Neural cell (in vitro differentiated cells): ENCODE measurements at regions not wholly inside any gene's neighbourhood (a gene's known extent, or its start where the extent isn't known, plus 50 kb on each side); places are given as distances from the start of the nearest gene placed in this dataset.

Experiments
- EP300 ChIP-seq: fragments of 450-650 bp; conservative IDR thresholded peaks from 2 replicates; pipeline ENCODE4 v1.6.1; 2014; ENCODE audit warnings: antibody characterized with exemption, mild to moderate bottlenecking, moderate library complexity; ENCODE audit not compliant: poor library complexity, severe bottlenecking
- EZH2 ChIP-seq: fragments of 200-600, 300-800 bp; shearing (Covaris generic), sonication (generic); IDR thresholded peaks from 2 replicates; pipeline ENCODE4 v1.6.1; 2014; ENCODE audit warnings: antibody characterized with exemption, low read length, borderline replicate concordance, mild to moderate bottlenecking; ENCODE audit not compliant: insufficient read depth, poor library complexity, severe bottlenecking
- POLR2AphosphoS5 ChIP-seq: IDR thresholded peaks from 2 replicates; pipeline ENCODE4 v1.6.1; 2012
- RAD21 ChIP-seq: fragments of 450-650 bp; conservative IDR thresholded peaks from 2 replicates; pipeline ENCODE4 v1.6.1; 2014; ENCODE audit warnings: antibody characterized with exemption, mild to moderate bottlenecking, moderate library complexity
- SMC3 ChIP-seq: fragments of 450-650 bp; conservative IDR thresholded peaks from 2 replicates; pipeline ENCODE4 v1.6.1; 2014; ENCODE audit warnings: antibody characterized with exemption, mild to moderate bottlenecking, moderate library complexity; ENCODE audit not compliant: poor library complexity
- TAF1 ChIP-seq: IDR thresholded peaks from 2 replicates; pipeline ENCODE4 v1.6.1; 2012; ENCODE audit warnings: low read depth
- TF ChIP-seq, protein P1 (sequence below): fragments of 450-650 bp; IDR thresholded peaks from 2 replicates; pipeline ENCODE4 v1.5.1; 2014; ENCODE audit warnings: antibody characterized with exemption, mild to moderate bottlenecking, moderate library complexity; ENCODE audit not compliant: poor library complexity, severe bottlenecking

DNA sequence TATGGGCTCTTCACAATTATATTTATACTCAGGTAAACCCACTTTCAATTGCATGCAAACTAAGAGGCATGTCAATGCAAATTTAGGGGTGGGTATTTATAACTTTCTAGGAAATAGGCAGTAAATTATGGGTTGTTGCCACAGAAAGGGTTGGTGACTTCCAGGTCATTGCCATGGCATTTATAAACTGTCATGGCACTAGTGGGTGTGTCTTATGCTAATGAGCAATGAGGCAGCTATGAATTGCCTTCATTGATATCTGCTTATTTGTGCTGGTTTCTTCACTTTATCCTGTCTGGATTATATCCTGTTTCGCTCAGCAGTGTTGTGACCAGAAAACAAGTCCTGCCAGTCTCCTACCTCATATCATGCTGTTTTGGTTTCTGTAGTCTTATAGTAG is 597.3 kb upstream of the DAB2 start:
- TF ChIP-seq POLR2AphosphoS5: no peak
- TF ChIP-seq, protein P1, sequence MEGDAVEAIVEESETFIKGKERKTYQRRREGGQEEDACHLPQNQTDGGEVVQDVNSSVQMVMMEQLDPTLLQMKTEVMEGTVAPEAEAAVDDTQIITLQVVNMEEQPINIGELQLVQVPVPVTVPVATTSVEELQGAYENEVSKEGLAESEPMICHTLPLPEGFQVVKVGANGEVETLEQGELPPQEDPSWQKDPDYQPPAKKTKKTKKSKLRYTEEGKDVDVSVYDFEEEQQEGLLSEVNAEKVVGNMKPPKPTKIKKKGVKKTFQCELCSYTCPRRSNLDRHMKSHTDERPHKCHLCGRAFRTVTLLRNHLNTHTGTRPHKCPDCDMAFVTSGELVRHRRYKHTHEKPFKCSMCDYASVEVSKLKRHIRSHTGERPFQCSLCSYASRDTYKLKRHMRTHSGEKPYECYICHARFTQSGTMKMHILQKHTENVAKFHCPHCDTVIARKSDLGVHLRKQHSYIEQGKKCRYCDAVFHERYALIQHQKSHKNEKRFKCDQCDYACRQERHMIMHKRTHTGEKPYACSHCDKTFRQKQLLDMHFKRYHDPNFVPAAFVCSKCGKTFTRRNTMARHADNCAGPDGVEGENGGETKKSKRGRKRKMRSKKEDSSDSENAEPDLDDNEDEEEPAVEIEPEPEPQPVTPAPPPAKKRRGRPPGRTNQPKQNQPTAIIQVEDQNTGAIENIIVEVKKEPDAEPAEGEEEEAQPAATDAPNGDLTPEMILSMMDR: no peak
- TF ChIP-seq EZH2: no peak
- TF ChIP-seq RAD21: no peak
- TF ChIP-seq EP300: no peak
- no peak for TF ChIP-seq SMC3
- TF ChIP-seq TAF1: no peak
